HG03520 (cell line): ENCODE measurements at regions not wholly inside any gene's neighbourhood (a gene's known extent, or its start where the extent isn't known, plus 50 kb on each side); places are given as distances from the start of the nearest gene placed in this dataset.
"Not testable (repeated sequence)": the region's sequence is repeated elsewhere in the genome, so short reads cannot be mapped to it uniquely, and the experiment has no call there.

ENCODE experiments used
- ATAC-seq: cut with Tn5 transposase; IDR thresholded peaks from one replicate; pipeline ENCODE4 v1.9.1; 2021; ENCODE audit warnings: mild to moderate bottlenecking, moderate library complexity; ENCODE audit not compliant: unreplicated experiment

- ATAC-seq, result peak; percentile 95
Observed at GRCh38 chr13:38415233-38415632, 65.6 kb downstream of the UFM1 start.

GRCh38 chr13:38417241-38417640 is 67.6 kb downstream of the UFM1 start:
- ATAC-seq, result no peak

- peak; percentile 25 for ATAC-seq
Observed at GRCh38 chr13:38417727-38418126, 68.1 kb downstream of the UFM1 start.

- no peak for ATAC-seq
Observed at GRCh38 chr13:38418286-38418685, 68.6 kb downstream of the UFM1 start.

- ATAC-seq, result peak; percentile 54
Observed at GRCh38 chr13:38419312-38419873, 69.7 kb downstream of the UFM1 start.

- no peak for ATAC-seq
Observed at GRCh38 chr13:38421590-38422560, 72.2 kb downstream of the UFM1 start.

- ATAC-seq, result no peak
Observed at GRCh38 chr13:38429916-38430315, 80.3 kb downstream of the UFM1 start.

- ATAC-seq, result no peak
Observed at GRCh38 chr13:38430796-38431195, 81.1 kb downstream of the UFM1 start.

GRCh38 chr13:38440666-38441065 is 91.0 kb downstream of the UFM1 start:
- no peak for ATAC-seq

GRCh38 chr13:38444904-38445303 is 95.3 kb downstream of the UFM1 start:
- ATAC-seq, result no peak

- no peak for ATAC-seq
Observed at GRCh38 chr13:38452656-38453055, 103.0 kb downstream of the UFM1 start.

- peak; percentile 58 for ATAC-seq
Observed at GRCh38 chr13:38462605-38463004, 113.0 kb downstream of the UFM1 start.

- no peak for ATAC-seq
Observed at GRCh38 chr13:38463048-38463447, 113.4 kb downstream of the UFM1 start.

- not testable (repeated sequence) for ATAC-seq
Observed at GRCh38 chr13:38472411-38472810, 122.8 kb downstream of the UFM1 start.

- no peak for ATAC-seq
Observed at GRCh38 chr13:38473305-38473704, 123.7 kb downstream of the UFM1 start.

- ATAC-seq, result no peak
Observed at GRCh38 chr13:38477676-38478075, 128.0 kb downstream of the UFM1 start.

- peak; percentile 83 for ATAC-seq
Observed at GRCh38 chr13:38483623-38484022, 134.0 kb downstream of the UFM1 start.

- ATAC-seq, result peak; percentile 80
Observed at GRCh38 chr13:38490657-38491056, 141.0 kb downstream of the UFM1 start.

GRCh38 chr13:38494445-38494844 is 144.8 kb downstream of the UFM1 start:
- no peak for ATAC-seq

GRCh38 chr13:38496917-38497316 is 147.3 kb downstream of the UFM1 start:
- no peak for ATAC-seq

- ATAC-seq, result no peak
Observed at GRCh38 chr13:38498271-38498670, 148.6 kb downstream of the UFM1 start.

GRCh38 chr13:38514575-38514974 is 164.9 kb downstream of the UFM1 start:
- ATAC-seq, result no peak
